OCI-LY3 (cell line): ENCODE measurements at regions not wholly inside any gene's neighbourhood (a gene's known extent, or its start where the extent isn't known, plus 50 kb on each side); places are given as distances from the start of the nearest gene placed in this dataset.
A peak's percentile ranks its signal among the peaks of the same experiment; 100 is the strongest.

Experiments used
- H2AFZ ChIP-seq: fragments of 200-600, 300-600 bp; shearing (Covaris generic); 2 replicates; pipeline ENCODE4 v1.6.0; 2014; ENCODE audit warnings: antibody characterized with exemption, low read depth, low read length
- H3K27ac ChIP-seq: fragments of 200-600, 300-600 bp; sonication (generic); 2 replicates; pipeline ENCODE4 v1.5.1; 2014; ENCODE audit warnings: mild to moderate bottlenecking, low read length, moderate library complexity, mixed read lengths
- H3K27me3 ChIP-seq: fragments of 200-600, 300-600 bp; sonication (generic); 2 replicates; pipeline ENCODE4 v1.6.1; 2014; ENCODE audit warnings: low read depth, low read length, mixed read lengths
- H3K36me3 ChIP-seq: fragments of 200-600, 300-600 bp; sonication (generic); replicated peaks from 2 replicates; pipeline ENCODE3; 2014; ENCODE audit warnings: low read depth, low read length, mixed read lengths
- H3K4me1 ChIP-seq: fragments of 300-600, 200-600 bp; sonication (generic); 2 replicates; pipeline ENCODE4 v1.6.1; 2014; ENCODE audit warnings: low read length, mixed read lengths
- H3K4me2 ChIP-seq: fragments of 200-600, 300-600 bp; sonication (generic); 2 replicates; pipeline ENCODE4 v1.6.1; 2014; ENCODE audit warnings: low read length, mixed read lengths
- H3K4me3 ChIP-seq: fragments of 300-600, 200-600 bp; sonication (generic); 2 replicates; pipeline ENCODE4 v1.5.1; 2014; ENCODE audit warnings: antibody characterized with exemption, mild to moderate bottlenecking, low read length, moderate library complexity
- H3K79me2 ChIP-seq: fragments of 300-600, 200-600 bp; shearing (Covaris generic); 2 replicates; pipeline ENCODE4 v1.6.1; 2014; ENCODE audit warnings: mild to moderate bottlenecking, low read length, mixed read lengths
- H3K9ac ChIP-seq: fragments of 300-600, 200-600 bp; shearing (Covaris generic); 2 replicates; pipeline ENCODE4 v1.6.0; 2014; ENCODE audit warnings: mild to moderate bottlenecking, low read length, moderate library complexity
- H3K9me3 ChIP-seq: fragments of 200-600, 300-600 bp; shearing (Covaris generic); 2 replicates; pipeline ENCODE4 v1.6.1; 2014; ENCODE audit warnings: low read length, mixed read lengths; ENCODE audit not compliant: insufficient read depth
- H4K20me1 ChIP-seq: fragments of 200-600, 300-600 bp; sonication (generic); 2 replicates; pipeline ENCODE4 v1.6.1; 2016; ENCODE audit warnings: low read length, mixed read lengths; ENCODE audit not compliant: insufficient read depth
- EZH2phosphoT487 ChIP-seq: fragments of 200-600 bp; shearing (Covaris generic); IDR thresholded peaks from 2 replicates; pipeline ENCODE4 v1.6.1; 2018; ENCODE audit warnings: antibody characterized with exemption, mixed run types, low read depth
- TF ChIP-seq, protein P1 (sequence below): fragments of 200-600, 300-600 bp; sonication (generic); IDR thresholded peaks from 2 replicates; pipeline ENCODE4 v1.5.1; 2014; ENCODE audit warnings: antibody characterized with exemption, low read length, low read depth

DNA sequence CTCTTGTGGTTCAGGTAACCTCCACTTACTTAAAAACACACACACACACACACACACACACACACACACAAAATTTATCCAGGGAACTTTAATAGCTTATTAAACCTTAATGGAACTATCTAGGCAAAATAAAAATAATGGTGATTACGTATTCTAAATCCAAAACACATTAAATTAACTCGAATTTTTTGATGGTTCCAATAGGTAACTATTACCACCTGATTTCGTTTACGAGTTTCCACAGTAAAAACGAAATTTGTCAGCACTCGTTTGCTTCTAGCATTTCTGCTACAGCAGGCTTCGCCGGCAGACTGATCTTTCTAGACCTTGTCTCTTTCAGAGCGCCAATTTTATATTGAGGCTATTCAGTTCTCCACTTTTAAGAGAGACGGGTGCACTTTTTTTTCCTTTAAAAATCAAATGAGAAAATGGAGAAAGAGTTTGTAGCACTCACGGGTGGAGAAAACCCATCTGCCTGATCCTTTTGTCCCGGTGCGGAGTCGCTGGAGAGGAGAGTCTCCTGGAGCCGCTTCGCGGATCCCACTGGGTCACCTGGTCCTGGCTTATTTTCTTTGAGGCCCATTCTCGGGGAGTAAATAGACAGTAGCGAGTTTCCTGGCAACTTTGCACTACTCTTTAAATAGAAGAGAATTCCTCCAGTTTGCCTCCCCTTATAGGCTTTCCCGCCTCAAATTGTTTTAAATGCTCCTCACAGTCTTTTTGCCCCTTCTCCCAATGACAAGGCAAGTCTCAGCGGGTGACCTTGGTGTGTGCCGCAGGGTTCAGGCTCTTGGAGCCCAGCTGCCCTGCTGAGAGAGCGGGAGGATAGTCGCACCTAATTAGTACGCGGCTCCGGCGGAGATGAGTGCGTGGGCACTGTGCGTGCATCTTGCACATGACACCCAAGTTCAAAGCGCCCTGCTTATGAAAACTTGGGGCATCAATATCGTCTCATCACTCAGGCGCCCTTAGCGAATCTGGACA is 117.0 kb downstream of the KCNRG start:
- H3K4me3 ChIP-seq = peak overlapping the region; percentile 85
- H3K4me2 ChIP-seq = peak overlapping the region; percentile 97
- H3K27ac ChIP-seq = no peak overlapping the region
- no peak for TF ChIP-seq EZH2phosphoT487
- TF ChIP-seq, protein P1, sequence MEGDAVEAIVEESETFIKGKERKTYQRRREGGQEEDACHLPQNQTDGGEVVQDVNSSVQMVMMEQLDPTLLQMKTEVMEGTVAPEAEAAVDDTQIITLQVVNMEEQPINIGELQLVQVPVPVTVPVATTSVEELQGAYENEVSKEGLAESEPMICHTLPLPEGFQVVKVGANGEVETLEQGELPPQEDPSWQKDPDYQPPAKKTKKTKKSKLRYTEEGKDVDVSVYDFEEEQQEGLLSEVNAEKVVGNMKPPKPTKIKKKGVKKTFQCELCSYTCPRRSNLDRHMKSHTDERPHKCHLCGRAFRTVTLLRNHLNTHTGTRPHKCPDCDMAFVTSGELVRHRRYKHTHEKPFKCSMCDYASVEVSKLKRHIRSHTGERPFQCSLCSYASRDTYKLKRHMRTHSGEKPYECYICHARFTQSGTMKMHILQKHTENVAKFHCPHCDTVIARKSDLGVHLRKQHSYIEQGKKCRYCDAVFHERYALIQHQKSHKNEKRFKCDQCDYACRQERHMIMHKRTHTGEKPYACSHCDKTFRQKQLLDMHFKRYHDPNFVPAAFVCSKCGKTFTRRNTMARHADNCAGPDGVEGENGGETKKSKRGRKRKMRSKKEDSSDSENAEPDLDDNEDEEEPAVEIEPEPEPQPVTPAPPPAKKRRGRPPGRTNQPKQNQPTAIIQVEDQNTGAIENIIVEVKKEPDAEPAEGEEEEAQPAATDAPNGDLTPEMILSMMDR = no peak
- no peaks in the 10 kb centered on the region; the same call in 1 of the 2 replicates for H3K9me3 ChIP-seq
- peaks cover 8% of the 10 kb centered on the region for H3K36me3 ChIP-seq
- H3K27me3 ChIP-seq = peaks cover 47% of the 10 kb centered on the region
- no peak overlapping the region for H2AFZ ChIP-seq
- no peaks in the 10 kb centered on the region for H4K20me1 ChIP-seq
- H3K79me2 ChIP-seq = no peaks in the 10 kb centered on the region
- H3K4me1 ChIP-seq = peaks cover 42% of the 10 kb centered on the region
- peak overlapping the region; percentile 3; the same call in 1 of the 2 replicates for H3K9ac ChIP-seq

DNA sequence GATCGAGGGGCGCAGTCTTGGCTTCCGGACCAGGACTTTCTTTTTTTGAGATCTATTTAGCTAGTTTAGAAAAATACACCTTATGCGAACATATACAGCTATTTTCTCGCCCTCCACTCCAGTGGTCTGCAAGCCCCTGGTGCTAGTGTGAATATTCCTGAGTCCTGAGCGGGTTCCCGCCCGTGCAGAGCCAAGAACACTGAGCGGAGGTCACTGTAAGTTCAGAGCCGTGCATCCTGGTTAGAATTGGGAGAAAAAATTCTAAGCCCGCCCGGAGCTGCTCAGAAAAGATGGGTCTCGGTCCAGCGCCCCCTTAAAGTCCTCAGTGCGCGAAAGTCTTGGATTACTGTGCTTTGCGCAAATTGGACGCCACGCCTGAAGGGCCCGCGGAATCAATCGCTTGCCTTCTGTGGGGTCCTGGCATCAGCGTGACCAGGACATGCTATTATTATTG is 117.7 kb downstream of the KCNRG start:
- no peak for TF ChIP-seq EZH2phosphoT487
- TF ChIP-seq, protein P1 = no peak
- Histone ChIP-seq H3K79me2 (no peaks in the 10 kb centered on the region), H3K4me2 (no peak overlapping the region), H3K36me3 (peaks cover 8% of the 10 kb centered on the region), H3K9me3 (no peaks in the 10 kb centered on the region; the same call in 1 of the 2 replicates), H3K27ac (no peak overlapping the region), H3K9ac (no peak overlapping the region), H3K4me1 (peaks cover 35% of the 10 kb centered on the region), H4K20me1 (no peaks in the 10 kb centered on the region), H2AFZ (no peak overlapping the region), H3K27me3 (peaks cover 48% of the 10 kb centered on the region), H3K4me3 (no peak overlapping the region)

GRCh38 chr13:50133358-50133953 is 118.2 kb downstream of the KCNRG start:
- Histone ChIP-seq H3K4me2 (no peak overlapping the region), H3K4me1 (peaks cover 30% of the 10 kb centered on the region), H3K36me3 (peaks cover 8% of the 10 kb centered on the region), H4K20me1 (no peaks in the 10 kb centered on the region), H3K4me3 (no peak overlapping the region), H3K79me2 (no peaks in the 10 kb centered on the region), H3K27me3 (peaks cover 50% of the 10 kb centered on the region), H3K9ac (no peak overlapping the region), H3K9me3 (no peaks in the 10 kb centered on the region; the same call in 1 of the 2 replicates), H2AFZ (no peak overlapping the region), H3K27ac (no peak overlapping the region)
- TF ChIP-seq, protein P1 = no peak
- TF ChIP-seq EZH2phosphoT487 = no peak

- H3K4me3 ChIP-seq = no peak overlapping the region
- H3K79me2 ChIP-seq = no peaks in the 10 kb centered on the region
- TF ChIP-seq, protein P1 = no peak
- no peak for TF ChIP-seq EZH2phosphoT487
- H4K20me1 ChIP-seq = no peaks in the 10 kb centered on the region
- no peak overlapping the region for H3K4me2 ChIP-seq
- H3K9ac ChIP-seq = no peak overlapping the region
- H3K27ac ChIP-seq = no peak overlapping the region
- H3K36me3 ChIP-seq = peaks cover 8% of the 10 kb centered on the region
- no peak overlapping the region for H2AFZ ChIP-seq
- H3K4me1 ChIP-seq = peaks cover 25% of the 10 kb centered on the region
- no peaks in the 10 kb centered on the region; the same call in 1 of the 2 replicates for H3K9me3 ChIP-seq
- H3K27me3 ChIP-seq = peaks cover 58% of the 10 kb centered on the region
Observed at GRCh38 chr13:50136226-50136625, 121.0 kb downstream of the KCNRG start.
